GM23338 (cell line): ENCODE measurements at regions not wholly inside any gene's neighbourhood (a gene's known extent, or its start where the extent isn't known, plus 50 kb on each side); places are given as distances from the start of the nearest gene placed in this dataset.

Experiments used
- CREB1 ChIP-seq: fragments of 250-450 bp; sonication (Bioruptor Pico); IDR thresholded peaks from 2 replicates; pipeline ENCODE4 v1.5.0; 2020; ENCODE audit warnings: low read depth, mild to moderate bottlenecking, moderate library complexity
- CTCF ChIP-seq, 2 experiments: fragments of 200-600 bp in 1 of 2; sonication (generic) in 1 of 2; conservative IDR thresholded peaks; 2 replicates each; pipeline versions ENCODE4 v1.5.1 to v1.6.1; 2016 to 2017; ENCODE audit warnings: antibody characterized with exemption in 2 of 2, low read depth in 2 of 2, mild to moderate bottlenecking in 2 of 2, moderate library complexity in 1 of 2
- EZH2 ChIP-seq: fragments of 200-600 bp; sonication (generic); IDR thresholded peaks from one replicate; pipeline ENCODE4 v1.8.0; 2017; ENCODE audit warnings: antibody characterized with exemption, mild to moderate bottlenecking, low read depth; ENCODE audit not compliant: unreplicated experiment
- POLR2AphosphoS5 ChIP-seq: IDR thresholded peaks from 2 replicates; pipeline ENCODE4 v1.6.1; 2016; ENCODE audit warnings: antibody characterized with exemption, low read depth

GRCh38 chr2:5923957-5924945 lies 232.1 kb downstream of the SOX11 start:
- TF ChIP-seq CTCF (conservative IDR thresholded peaks at IDR 0.05; ENCODE audit: low read depth in 2 of 2) (no peak), EZH2 (no peak), CREB1 (CRISPR knock-in tag) (no peak), POLR2AphosphoS5 (no peak)
